Activated T-helper 17 cell treated with anti-CD3 and anti-CD28 coated beads, Interleukin-2, amount 50 U/mL, for 72 hours (primary cell): ENCODE measurements at regions not wholly inside any gene's neighbourhood (a gene's known extent, or its start where the extent isn't known, plus 50 kb on each side); places are given as distances from the start of the nearest gene placed in this dataset.

Experiments used
- ATAC-seq: fragments of 150-1000 bp; cut with Tn5 transposase; replicated peaks from 2 replicates; pipeline ENCODE4 v1.10.0; 2021; ENCODE audit warnings: mild to moderate bottlenecking, moderate library complexity
- H3K27ac Mint-ChIP-seq: one replicate; pipeline ENCODE4 v1.8.0; 2022; ENCODE audit warnings: mixed read lengths
- H3K27me3 Mint-ChIP-seq: one replicate; pipeline ENCODE4 v1.8.0; 2022; ENCODE audit warnings: mixed read lengths
- H3K36me3 Mint-ChIP-seq: one replicate; pipeline ENCODE4 v1.8.0; 2022; ENCODE audit warnings: low read depth, mild to moderate bottlenecking, mixed read lengths
- H3K4me1 Mint-ChIP-seq: one replicate; pipeline ENCODE4 v1.8.0; 2022; ENCODE audit warnings: mixed read lengths
- H3K4me3 Mint-ChIP-seq: one replicate; pipeline ENCODE4 v1.8.0; 2022; ENCODE audit warnings: mild to moderate bottlenecking, mixed read lengths
- H3K9me3 Mint-ChIP-seq: one replicate; pipeline ENCODE4 v1.8.0; 2022; ENCODE audit warnings: mixed read lengths

- Mint-ChIP-seq H3K27me3 (no peaks in the 10 kb centered on the region), H3K36me3 (no peaks in the 10 kb centered on the region), H3K4me1 (no peaks in the 10 kb centered on the region), H3K9me3 (peaks cover 4% of the 10 kb centered on the region), H3K27ac (no peak overlapping the region), H3K4me3 (no peak overlapping the region)
- no peak for ATAC-seq
Measured at GRCh38 chr11:28480406-28480805, 372.2 kb downstream of the METTL15 start.

- Mint-ChIP-seq H3K4me1 (no peaks in the 10 kb centered on the region), H3K36me3 (no peaks in the 10 kb centered on the region), H3K27me3 (no peaks in the 10 kb centered on the region), H3K4me3 (no peak overlapping the region), H3K9me3 (no peaks in the 10 kb centered on the region), H3K27ac (no peak overlapping the region)
- no peak for ATAC-seq
Measured at GRCh38 chr11:28476864-28477263, 368.7 kb downstream of the METTL15 start.

DNA sequence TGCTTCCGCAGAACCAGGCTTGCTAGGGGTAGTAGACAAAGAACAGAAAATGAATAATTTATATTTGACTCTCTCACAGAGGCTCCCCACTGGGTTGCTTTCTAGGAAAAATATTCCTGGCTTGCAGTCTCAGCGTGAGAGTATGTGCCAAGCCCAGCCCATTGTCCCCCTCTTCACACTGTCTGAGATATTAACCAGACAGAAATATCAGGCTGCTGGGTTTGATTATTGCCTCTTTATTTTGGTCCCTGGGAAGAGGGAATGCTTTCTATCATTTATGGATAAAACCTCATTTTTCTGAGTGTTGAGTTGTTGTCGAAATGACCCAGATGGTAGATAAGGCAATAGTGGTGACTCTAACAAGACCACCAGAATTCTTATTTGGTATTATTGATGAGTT lies 367.9 kb downstream of the METTL15 start:
- no peaks in the 10 kb centered on the region for H3K4me1 Mint-ChIP-seq
- no peak overlapping the region for H3K4me3 Mint-ChIP-seq
- H3K27ac Mint-ChIP-seq: no peak overlapping the region
- H3K36me3 Mint-ChIP-seq: no peaks in the 10 kb centered on the region
- no peak for ATAC-seq
- no peaks in the 10 kb centered on the region for H3K27me3 Mint-ChIP-seq
- no peaks in the 10 kb centered on the region for H3K9me3 Mint-ChIP-seq

DNA sequence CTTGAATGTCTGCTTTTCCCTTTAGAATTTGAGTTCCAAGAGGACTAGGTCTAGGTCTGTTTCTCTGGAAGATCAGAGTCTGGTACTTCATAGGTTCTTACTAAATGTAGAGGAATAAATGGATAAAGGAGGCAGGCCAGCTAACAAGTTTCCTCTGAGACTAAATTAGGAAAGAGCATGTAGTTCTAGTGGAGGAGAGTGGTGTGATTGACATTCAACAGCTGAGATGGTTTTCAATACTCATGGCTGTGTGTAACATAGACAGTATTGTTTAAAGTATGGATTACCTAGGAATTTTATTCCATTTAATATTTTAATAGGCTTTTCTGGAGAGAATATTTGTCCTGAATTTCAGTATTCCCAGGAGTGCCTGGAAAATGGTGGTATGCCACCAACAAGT lies 364.7 kb downstream of the METTL15 start:
- H3K9me3 Mint-ChIP-seq: no peaks in the 10 kb centered on the region
- ATAC-seq: no peak
- H3K4me1 Mint-ChIP-seq: no peaks in the 10 kb centered on the region
- no peaks in the 10 kb centered on the region for H3K36me3 Mint-ChIP-seq
- H3K4me3 Mint-ChIP-seq: no peak overlapping the region
- H3K27ac Mint-ChIP-seq: no peak overlapping the region
- no peaks in the 10 kb centered on the region for H3K27me3 Mint-ChIP-seq

- no peaks in the 10 kb centered on the region for H3K36me3 Mint-ChIP-seq
- no peak overlapping the region for H3K27ac Mint-ChIP-seq
- no peaks in the 10 kb centered on the region for H3K4me1 Mint-ChIP-seq
- H3K4me3 Mint-ChIP-seq: no peak overlapping the region
- H3K9me3 Mint-ChIP-seq: no peaks in the 10 kb centered on the region
- no peaks in the 10 kb centered on the region for H3K27me3 Mint-ChIP-seq
- no peak for ATAC-seq
Measured at GRCh38 chr11:28471537-28471936, 363.3 kb downstream of the METTL15 start.

GRCh38 chr11:28470180-28470579 lies 362.0 kb downstream of the METTL15 start:
- H3K27me3 Mint-ChIP-seq: no peaks in the 10 kb centered on the region
- H3K9me3 Mint-ChIP-seq: no peaks in the 10 kb centered on the region
- H3K4me1 Mint-ChIP-seq: no peaks in the 10 kb centered on the region
- no peak overlapping the region for H3K4me3 Mint-ChIP-seq
- ATAC-seq: no peak
- no peak overlapping the region for H3K27ac Mint-ChIP-seq
- no peaks in the 10 kb centered on the region for H3K36me3 Mint-ChIP-seq

- Mint-ChIP-seq H3K36me3 (no peaks in the 10 kb centered on the region), H3K4me1 (no peaks in the 10 kb centered on the region), H3K27me3 (no peaks in the 10 kb centered on the region), H3K4me3 (no peak overlapping the region), H3K27ac (no peak overlapping the region), H3K9me3 (no peaks in the 10 kb centered on the region)
- ATAC-seq: no peak
Measured at GRCh38 chr11:28466506-28466905, 358.3 kb downstream of the METTL15 start.

DNA sequence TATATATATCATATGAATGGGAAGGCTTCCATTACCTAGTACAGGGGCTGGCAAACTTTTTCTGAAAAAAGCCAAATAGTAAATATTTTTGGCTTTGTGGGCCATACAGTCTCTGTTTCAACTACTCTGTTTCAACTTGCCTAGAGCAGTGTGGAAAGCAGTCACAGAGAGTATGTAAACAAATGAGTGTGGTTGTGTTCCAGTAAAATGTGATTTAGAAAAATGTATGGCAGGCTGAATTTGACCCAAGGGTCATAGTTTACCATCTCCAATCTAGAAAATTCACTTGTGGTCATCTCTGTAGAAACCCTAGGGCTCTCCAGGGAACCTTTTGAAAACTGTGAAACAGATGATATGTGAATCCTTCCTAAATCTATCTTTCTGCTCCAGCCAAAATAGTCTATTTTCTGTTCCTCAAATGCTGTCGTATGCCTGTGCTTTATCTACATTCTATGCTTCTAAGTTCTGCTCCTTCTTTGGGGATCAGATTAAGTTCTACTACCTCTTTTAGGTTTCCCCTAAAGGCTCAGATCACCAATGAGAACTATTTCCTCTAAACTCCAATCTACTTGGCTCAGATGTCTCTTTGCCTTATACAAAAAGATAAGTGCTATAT lies 356.2 kb downstream of the METTL15 start:
- H3K9me3 Mint-ChIP-seq: no peaks in the 10 kb centered on the region
- H3K27ac Mint-ChIP-seq: no peak overlapping the region
- H3K4me3 Mint-ChIP-seq: no peak overlapping the region
- no peaks in the 10 kb centered on the region for H3K4me1 Mint-ChIP-seq
- H3K36me3 Mint-ChIP-seq: no peaks in the 10 kb centered on the region
- no peaks in the 10 kb centered on the region for H3K27me3 Mint-ChIP-seq
- no peak for ATAC-seq

GRCh38 chr11:28463826-28464225 lies 355.6 kb downstream of the METTL15 start:
- H3K4me1 Mint-ChIP-seq: no peaks in the 10 kb centered on the region
- no peaks in the 10 kb centered on the region for H3K9me3 Mint-ChIP-seq
- no peaks in the 10 kb centered on the region for H3K36me3 Mint-ChIP-seq
- H3K27ac Mint-ChIP-seq: no peak overlapping the region
- H3K4me3 Mint-ChIP-seq: no peak overlapping the region
- no peak for ATAC-seq
- H3K27me3 Mint-ChIP-seq: no peaks in the 10 kb centered on the region

DNA sequence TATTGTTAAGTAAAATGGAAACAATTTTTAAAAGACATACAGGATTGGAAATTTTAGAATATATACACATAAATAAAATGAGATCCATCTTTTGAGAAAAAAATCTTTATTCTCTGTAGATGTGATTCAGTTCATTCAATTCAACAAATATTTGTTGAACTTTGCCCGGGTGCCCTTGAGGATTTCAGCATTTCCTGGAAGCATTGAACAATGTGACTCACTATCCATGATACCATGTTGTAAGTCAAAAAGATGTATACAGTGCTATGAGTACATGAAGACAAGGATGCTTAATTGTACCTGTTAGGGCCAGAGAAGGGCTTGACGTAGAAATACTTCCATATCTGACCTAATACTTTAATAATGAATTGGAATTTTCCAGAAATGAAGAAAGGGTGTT lies 353.7 kb downstream of the METTL15 start:
- Mint-ChIP-seq H3K27ac (no peak overlapping the region), H3K36me3 (no peaks in the 10 kb centered on the region), H3K4me3 (no peak overlapping the region), H3K27me3 (no peaks in the 10 kb centered on the region), H3K9me3 (no peaks in the 10 kb centered on the region), H3K4me1 (no peaks in the 10 kb centered on the region)
- no peak for ATAC-seq

- H3K9me3 Mint-ChIP-seq: no peaks in the 10 kb centered on the region
- ATAC-seq: no peak
- H3K4me1 Mint-ChIP-seq: no peaks in the 10 kb centered on the region
- no peaks in the 10 kb centered on the region for H3K36me3 Mint-ChIP-seq
- no peak overlapping the region for H3K27ac Mint-ChIP-seq
- H3K4me3 Mint-ChIP-seq: no peak overlapping the region
- no peaks in the 10 kb centered on the region for H3K27me3 Mint-ChIP-seq
Measured at GRCh38 chr11:28461338-28461737, 353.1 kb downstream of the METTL15 start.

GRCh38 chr11:28460348-28460747 lies 352.2 kb downstream of the METTL15 start:
- no peak overlapping the region for H3K4me3 Mint-ChIP-seq
- H3K27me3 Mint-ChIP-seq: no peaks in the 10 kb centered on the region
- H3K36me3 Mint-ChIP-seq: no peaks in the 10 kb centered on the region
- no peaks in the 10 kb centered on the region for H3K9me3 Mint-ChIP-seq
- no peaks in the 10 kb centered on the region for H3K4me1 Mint-ChIP-seq
- ATAC-seq: no peak
- H3K27ac Mint-ChIP-seq: no peak overlapping the region

DNA sequence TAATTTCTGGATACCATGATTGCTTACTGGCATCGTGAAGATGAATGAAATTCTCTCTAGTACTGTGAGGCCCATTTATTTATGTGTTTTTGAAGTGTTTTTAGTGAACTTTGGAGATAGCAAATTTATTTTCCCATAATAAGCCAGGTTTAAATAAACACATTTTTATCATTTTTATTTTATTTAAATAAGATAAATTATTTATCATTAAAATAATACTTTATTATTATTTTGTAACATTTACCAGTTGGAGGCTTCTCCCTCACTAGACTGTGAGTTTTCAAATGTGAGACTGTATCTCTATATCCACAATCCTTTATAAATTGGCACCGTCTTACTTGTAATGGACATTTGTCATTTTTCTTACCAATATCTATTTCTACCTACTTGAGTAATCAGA lies 351.7 kb downstream of the METTL15 start:
- Mint-ChIP-seq H3K9me3 (peaks cover under 1% of the 10 kb centered on the region), H3K27ac (no peak overlapping the region), H3K4me3 (no peak overlapping the region), H3K27me3 (no peaks in the 10 kb centered on the region), H3K4me1 (no peaks in the 10 kb centered on the region), H3K36me3 (no peaks in the 10 kb centered on the region)
- ATAC-seq: no peak

DNA sequence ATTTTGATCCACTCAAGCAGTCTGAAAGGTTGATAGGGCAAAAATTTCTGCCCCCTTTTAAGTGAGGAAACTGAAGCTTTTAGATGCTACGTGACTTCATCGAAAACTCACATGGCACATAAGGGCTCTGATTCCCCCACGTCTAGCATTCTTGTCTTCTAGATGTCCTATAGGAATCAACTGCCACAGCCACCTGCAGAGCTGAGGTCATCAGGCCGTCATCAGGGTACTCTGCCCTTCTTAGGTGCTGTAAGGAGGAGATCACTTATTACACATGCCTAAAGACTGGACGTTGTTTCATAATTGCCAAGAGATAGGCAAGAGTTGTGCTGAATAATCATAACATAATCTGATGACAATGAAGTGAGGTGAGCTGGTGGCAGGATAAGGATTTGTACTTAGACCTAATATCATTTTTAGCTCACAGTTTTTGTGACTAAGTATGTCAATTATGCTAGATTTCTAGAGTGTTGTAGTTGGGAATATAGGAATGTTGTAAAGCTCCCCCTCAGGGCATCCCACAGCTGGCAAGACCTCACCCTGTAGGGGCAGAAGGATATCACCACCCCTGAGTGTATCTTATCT lies 349.4 kb downstream of the METTL15 start:
- H3K4me1 Mint-ChIP-seq: no peaks in the 10 kb centered on the region
- H3K9me3 Mint-ChIP-seq: peaks cover 4% of the 10 kb centered on the region
- no peak overlapping the region for H3K27ac Mint-ChIP-seq
- H3K36me3 Mint-ChIP-seq: no peaks in the 10 kb centered on the region
- ATAC-seq: no peak
- H3K27me3 Mint-ChIP-seq: no peaks in the 10 kb centered on the region
- H3K4me3 Mint-ChIP-seq: no peak overlapping the region

DNA sequence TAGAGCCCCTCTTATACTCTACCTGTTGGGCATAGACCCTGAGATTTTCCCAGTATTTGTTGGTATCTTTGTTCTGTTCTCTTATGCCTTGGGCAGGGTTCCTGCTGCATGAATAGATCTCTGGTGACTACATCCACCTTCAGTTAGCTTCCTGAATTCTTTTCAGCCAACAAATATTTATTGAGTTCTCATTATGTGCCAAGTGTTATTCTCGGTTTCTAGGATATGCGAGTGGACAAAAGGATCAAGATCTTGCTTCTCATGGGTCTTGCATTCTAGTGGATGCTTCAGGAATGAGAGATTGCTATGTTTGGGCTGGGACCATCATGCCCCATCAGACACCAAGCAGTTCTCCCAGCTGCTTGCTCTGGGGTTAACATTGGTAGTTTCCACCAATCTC lies 340.0 kb downstream of the METTL15 start:
- Mint-ChIP-seq H3K27ac (no peak overlapping the region), H3K27me3 (no peaks in the 10 kb centered on the region), H3K4me1 (no peaks in the 10 kb centered on the region), H3K4me3 (no peak overlapping the region), H3K9me3 (no peaks in the 10 kb centered on the region), H3K36me3 (no peaks in the 10 kb centered on the region)
- ATAC-seq: no peak

GRCh38 chr11:28447226-28447625 lies 339.0 kb downstream of the METTL15 start:
- no peaks in the 10 kb centered on the region for H3K36me3 Mint-ChIP-seq
- no peaks in the 10 kb centered on the region for H3K9me3 Mint-ChIP-seq
- H3K4me3 Mint-ChIP-seq: no peak overlapping the region
- no peak overlapping the region for H3K27ac Mint-ChIP-seq
- ATAC-seq: no peak
- no peaks in the 10 kb centered on the region for H3K4me1 Mint-ChIP-seq
- H3K27me3 Mint-ChIP-seq: no peaks in the 10 kb centered on the region
